ENCODE measurements at regions not wholly inside any gene's neighbourhood (a gene's known extent, or its start where the extent isn't known, plus 50 kb on each side); places are given as distances from the start of the nearest gene placed in this dataset.

GRCh38 chr14:105797546-105797945 lies 271.2 kb downstream of the TMEM121 start:
- DNase-seq (ENCODE audit: low read depth), result no peak
- no peak for TF ChIP-seq CTCF (conservative IDR thresholded peaks at IDR 0.05; ENCODE audit: low read depth, low read length)
- no peak overlapping the region for H3K4me3 ChIP-seq (ENCODE audit: low read length)

GRCh38 chr14:105805701-105806100 lies 279.3 kb downstream of the TMEM121 start:
- no peak overlapping the region for H3K4me3 ChIP-seq (ENCODE audit: low read length)
- no peak for DNase-seq (ENCODE audit: low read depth)
- no peak for TF ChIP-seq CTCF (conservative IDR thresholded peaks at IDR 0.05; ENCODE audit: low read depth, low read length)

DNA sequence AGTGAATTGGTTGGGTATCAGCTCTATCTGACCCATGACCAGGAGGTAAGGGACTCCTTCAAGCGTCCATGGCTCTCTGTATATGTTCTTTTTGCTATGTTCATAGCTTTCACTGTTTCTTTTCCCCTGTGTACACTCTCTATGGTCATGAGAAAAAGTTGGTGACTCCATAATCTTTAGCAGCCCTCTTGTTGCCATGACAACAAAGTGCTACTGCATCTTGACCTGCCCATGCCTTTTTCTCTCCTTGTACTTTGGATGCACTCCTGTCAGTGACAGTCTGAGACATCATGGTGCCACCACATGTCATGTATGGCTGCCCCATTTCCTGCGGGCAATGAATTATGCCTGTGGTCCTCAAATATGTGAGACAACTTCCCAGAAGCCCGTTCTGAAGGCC lies 280.2 kb downstream of the TMEM121 start:
- TF ChIP-seq CTCF (conservative IDR thresholded peaks at IDR 0.05; ENCODE audit: low read depth, low read length), result no peak
- DNase-seq (ENCODE audit: low read depth), result no peak

DNA sequence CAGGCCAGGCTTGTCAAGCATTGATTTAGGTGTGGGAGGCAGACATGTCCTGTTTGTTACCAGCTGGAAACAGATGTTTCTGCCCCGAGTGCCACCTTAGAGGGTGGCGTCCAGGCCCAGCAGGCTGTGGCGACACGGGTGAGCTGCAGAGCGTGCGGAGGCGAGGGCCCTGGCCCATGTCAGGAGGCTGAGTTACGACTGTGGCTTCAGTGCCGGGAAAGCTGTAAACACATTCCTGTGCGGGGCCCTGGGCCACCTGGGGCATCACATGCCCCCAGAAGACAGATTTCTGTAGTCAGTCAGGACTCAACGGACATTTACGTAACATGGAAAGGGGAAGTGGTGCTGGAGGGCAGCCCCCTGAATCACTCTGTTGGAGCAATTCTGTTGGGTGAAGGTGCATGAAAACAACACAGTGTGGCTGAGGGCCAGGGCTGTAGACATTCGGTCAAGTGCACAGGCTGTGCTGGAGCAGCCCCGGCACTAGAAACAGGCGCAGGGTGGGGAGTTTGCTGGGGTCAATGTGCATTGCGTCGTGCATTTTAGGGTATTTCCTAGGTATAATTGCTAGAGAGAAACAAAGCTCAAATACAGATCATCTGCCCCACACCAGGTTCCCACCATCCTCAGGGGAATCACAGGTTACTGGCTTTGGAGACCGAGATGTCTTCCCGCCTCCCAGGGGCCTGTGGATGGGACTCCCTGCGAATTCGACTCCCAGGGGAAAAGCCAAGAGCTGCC lies 291.8 kb downstream of the TMEM121 start:
- no peak for TF ChIP-seq CTCF (conservative IDR thresholded peaks at IDR 0.05; ENCODE audit: low read depth, low read length)
- H3K4me3 ChIP-seq (ENCODE audit: low read length), result no peak overlapping the region
- no peak for DNase-seq (ENCODE audit: low read depth)

More for the DNA sequence above, 280.2 kb downstream of the TMEM121 start:
- no peak overlapping the region for H3K4me3 ChIP-seq (ENCODE audit: low read length)

DNA sequence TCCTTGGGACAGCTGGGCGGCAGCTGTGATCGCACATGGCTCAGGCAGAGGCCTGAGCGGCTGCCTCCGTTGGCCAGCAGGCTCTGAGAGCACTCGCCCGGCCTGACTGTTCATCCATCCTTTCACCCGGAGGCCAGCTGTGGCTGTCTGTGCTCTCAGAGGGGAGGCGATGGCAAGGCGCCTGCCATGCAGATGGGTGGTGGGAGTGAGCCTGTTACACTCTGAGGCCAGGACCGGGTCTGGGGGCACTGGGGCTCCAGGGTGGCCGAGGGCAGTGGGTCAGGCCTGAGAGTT lies 292.3 kb downstream of the TMEM121 start:
- DNase-seq (ENCODE audit: low read depth), result no peak
- H3K4me3 ChIP-seq (ENCODE audit: low read length), result no peak overlapping the region
- TF ChIP-seq CTCF (conservative IDR thresholded peaks at IDR 0.05; ENCODE audit: low read depth, low read length), result no peak

DNA sequence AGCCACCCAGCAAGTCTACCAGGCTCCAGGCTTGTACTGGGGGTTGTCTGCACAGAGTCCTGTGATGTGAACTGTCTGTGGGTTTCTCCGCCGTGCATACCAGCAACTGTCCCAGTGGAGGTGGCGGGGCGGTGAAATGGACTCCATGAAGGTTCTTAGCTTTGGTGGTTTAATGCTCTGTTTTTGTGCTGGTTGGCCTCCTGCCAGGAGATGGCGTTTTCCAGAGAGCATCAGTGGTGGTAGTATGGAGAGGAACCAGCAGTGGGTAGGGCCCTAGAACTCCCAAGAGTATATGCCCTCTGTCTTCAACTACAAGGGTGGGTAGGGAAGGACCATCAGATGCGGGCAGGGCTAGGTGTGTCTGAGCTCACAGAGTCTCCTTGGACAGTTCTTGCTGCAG lies 303.8 kb downstream of the TMEM121 start:
- no peak overlapping the region for H3K4me3 ChIP-seq (ENCODE audit: low read length)
- TF ChIP-seq CTCF (conservative IDR thresholded peaks at IDR 0.05; ENCODE audit: low read depth, low read length), result no peak

GRCh38 chr14:105836160-105836559 lies 309.8 kb downstream of the TMEM121 start:
- no peak for DNase-seq (ENCODE audit: low read depth)
- H3K4me3 ChIP-seq (ENCODE audit: low read length), result no peak overlapping the region
- no peak for TF ChIP-seq CTCF (conservative IDR thresholded peaks at IDR 0.05; ENCODE audit: low read depth, low read length)

More for the DNA sequence above, 303.8 kb downstream of the TMEM121 start:
- DNase-seq (ENCODE audit: low read depth), result no peak
